LNCAP (cell line): ENCODE measurements at regions not wholly inside any gene's neighbourhood (a gene's known extent, or its start where the extent isn't known, plus 50 kb on each side); places are given as distances from the start of the nearest gene placed in this dataset.

Source experiments
- CTCF ChIP-seq: fragments of 450-650 bp; IDR thresholded peaks from 2 replicates; pipeline ENCODE4 v1.5.1; 2017; ENCODE audit warnings: mild to moderate bottlenecking

DNA sequence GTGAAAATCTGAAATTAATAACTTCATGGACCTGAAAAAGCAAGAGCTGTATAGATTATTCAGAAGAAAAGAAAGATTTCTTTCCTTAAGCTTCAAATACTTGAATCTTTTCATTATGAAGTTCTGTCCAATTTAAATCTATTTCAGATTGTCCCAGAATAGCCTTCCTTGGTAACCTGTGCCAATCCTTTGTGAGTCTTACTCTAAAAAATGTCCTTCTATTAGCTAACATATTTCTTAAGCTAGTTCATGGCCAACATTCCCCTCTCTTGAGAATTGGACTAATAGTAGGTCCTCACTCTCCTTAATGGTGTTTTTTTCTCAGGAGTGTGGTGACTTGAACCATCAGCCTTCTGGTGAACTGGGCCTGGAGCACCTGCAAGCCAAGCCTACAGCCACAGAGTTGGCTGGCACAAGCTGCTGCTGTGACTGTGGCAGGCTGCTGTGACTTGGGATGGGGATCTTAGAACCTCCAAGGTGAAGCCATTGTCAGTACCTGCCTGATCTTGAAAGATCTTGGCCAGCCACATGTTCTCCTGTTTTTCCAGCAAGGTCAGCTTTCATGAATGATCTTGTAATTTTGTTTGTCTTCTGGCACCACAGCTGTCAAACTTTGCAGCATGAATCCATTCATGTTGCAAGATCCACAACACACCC, 262.6 kb upstream of the MAP3K1 start:
- no peak for TF ChIP-seq CTCF

DNA sequence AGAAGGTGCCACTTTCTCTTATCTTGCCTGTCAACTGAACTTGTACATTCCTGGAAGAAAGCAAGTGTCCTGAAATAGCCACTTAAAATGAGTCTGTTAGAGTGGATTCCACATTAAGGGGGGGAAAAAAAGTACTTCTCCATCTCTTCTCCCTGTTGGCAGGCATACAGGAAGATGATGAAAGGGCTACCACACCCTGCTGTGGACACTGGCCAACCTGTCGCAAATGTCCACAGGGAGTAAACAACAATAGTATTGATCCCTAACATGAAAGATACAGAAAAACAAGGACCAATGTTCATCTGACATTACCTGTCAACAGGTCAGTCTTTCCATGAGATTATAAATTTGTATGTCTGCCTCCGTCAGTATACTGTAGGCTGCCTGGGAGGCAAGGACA, 265.1 kb upstream of the MAP3K1 start:
- no peak for TF ChIP-seq CTCF

GRCh38 chr5:56549096-56549886, 266.1 kb upstream of the MAP3K1 start:
- no peak for TF ChIP-seq CTCF

DNA sequence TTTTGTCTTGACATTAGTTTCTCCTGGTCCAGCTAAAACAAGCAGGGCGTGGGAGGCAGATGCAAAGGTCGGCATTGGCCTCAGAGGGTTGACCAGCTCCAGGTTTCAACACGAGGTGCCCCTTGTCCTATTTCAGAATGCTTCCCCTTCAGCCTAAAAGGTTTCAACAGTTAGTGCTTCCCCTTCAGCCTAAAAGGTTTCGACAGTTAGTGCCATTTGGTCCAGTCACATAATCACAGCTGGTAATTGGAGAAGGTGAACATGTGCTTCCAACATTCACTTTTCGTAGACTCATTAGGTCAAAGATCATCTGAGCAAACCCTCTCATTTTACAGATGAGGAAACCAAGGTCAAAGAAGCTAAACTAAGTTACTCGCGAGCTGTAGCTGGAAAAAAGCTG, 270.3 kb upstream of the MAP3K1 start:
- TF ChIP-seq CTCF = no peak

DNA sequence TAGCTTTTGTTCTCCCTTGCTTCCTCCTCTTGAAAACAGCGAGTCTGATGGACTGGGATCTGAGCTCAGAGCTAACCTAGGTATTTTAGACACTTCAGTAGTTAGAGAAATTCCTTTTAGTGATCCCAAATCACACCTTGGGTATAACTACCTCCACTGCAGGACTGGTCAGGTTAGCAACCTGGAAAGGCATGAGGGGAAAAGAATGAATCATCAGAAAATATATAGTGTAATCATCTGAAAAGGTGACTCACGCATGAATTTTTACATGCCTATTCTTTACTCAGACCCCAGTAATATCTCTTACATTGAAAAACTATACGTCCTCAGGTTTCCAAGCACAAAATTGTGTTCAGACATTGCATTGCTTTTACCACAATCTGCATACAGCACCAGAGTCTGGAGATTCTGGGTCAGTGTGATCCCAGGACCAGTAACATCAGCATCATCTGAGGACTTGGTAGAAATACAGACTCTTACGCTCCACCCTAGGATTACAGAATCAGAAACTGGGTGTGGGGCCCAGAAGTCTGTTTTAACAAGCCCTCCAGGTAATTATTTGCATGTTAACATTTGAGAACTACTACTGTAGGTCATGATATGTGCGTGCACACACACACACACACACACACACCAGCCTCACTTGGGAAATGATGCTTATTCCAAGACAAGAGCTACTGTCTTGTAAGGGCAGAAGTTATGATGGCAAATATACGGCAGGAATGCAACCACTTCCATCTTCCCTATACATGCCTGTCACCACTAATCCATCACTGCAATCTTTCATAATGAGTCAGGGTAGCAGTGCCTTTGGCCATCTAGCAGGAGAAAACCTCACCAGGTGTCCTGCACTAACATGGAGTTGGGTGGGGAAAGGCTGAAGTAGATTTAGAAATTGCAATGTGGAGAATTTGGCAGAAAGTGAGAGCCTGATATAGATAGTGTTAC, 271.6 kb upstream of the MAP3K1 start:
- TF ChIP-seq CTCF = no peak

DNA sequence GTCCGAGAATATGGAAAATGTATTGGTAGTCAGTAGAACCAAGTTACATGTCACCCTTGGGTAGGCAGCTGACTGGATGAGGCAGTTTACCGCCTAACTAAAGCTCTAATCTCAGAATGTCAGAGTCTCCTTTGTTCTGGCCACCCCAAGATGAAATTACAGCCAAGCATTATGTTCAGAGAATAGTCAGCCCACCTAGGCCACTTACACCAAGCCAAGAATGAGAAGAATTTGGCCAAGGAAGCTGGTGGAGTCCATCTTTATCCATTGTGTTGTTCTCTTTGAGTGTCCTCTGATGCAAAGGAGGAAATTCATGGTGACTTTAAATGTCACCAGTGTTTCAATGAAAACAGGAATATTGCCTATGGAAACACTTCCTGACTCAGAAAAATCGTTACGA, 275.1 kb upstream of the MAP3K1 start:
- TF ChIP-seq CTCF = no peak

GRCh38 chr5:56538580-56538979, 276.8 kb upstream of the MAP3K1 start:
- no peak for TF ChIP-seq CTCF
